GM12872 (cell line): ENCODE measurements at regions not wholly inside any gene's neighbourhood (a gene's known extent, or its start where the extent isn't known, plus 50 kb on each side); places are given as distances from the start of the nearest gene placed in this dataset.

Experiments
- TF ChIP-seq, protein P1 (sequence below): IDR thresholded peaks from 3 replicates; pipeline ENCODE4 v1.5.1; 2011; ENCODE audit warnings: low read depth, mild to moderate bottlenecking, low read length, moderate library complexity; ENCODE audit not compliant: insufficient read depth

- TF ChIP-seq, protein P1, sequence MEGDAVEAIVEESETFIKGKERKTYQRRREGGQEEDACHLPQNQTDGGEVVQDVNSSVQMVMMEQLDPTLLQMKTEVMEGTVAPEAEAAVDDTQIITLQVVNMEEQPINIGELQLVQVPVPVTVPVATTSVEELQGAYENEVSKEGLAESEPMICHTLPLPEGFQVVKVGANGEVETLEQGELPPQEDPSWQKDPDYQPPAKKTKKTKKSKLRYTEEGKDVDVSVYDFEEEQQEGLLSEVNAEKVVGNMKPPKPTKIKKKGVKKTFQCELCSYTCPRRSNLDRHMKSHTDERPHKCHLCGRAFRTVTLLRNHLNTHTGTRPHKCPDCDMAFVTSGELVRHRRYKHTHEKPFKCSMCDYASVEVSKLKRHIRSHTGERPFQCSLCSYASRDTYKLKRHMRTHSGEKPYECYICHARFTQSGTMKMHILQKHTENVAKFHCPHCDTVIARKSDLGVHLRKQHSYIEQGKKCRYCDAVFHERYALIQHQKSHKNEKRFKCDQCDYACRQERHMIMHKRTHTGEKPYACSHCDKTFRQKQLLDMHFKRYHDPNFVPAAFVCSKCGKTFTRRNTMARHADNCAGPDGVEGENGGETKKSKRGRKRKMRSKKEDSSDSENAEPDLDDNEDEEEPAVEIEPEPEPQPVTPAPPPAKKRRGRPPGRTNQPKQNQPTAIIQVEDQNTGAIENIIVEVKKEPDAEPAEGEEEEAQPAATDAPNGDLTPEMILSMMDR = no peak
Measured at GRCh38 chr13:91216928-91217700, 130.4 kb upstream of the MIR17HG start.

DNA sequence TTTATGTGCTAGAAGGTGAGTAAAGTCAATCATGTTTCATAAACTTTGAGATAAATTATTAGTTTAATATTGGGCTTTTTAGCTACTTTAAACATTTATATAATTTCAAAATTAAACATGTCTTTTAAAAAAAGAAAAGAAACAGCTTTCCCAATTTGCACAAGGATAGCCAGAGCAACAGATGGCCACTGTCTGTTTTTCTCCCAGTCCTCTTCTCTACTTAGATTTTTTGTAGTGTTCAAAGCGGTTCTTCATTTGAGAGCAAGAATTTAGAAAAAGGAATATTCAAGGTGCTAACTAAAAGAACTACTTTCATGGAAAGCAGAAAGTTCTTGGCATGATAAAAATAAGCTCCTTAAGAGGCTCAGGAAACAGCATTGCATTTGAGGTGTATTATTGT lies 128.3 kb upstream of the MIR17HG start:
- TF ChIP-seq, protein P1 = no peak

DNA sequence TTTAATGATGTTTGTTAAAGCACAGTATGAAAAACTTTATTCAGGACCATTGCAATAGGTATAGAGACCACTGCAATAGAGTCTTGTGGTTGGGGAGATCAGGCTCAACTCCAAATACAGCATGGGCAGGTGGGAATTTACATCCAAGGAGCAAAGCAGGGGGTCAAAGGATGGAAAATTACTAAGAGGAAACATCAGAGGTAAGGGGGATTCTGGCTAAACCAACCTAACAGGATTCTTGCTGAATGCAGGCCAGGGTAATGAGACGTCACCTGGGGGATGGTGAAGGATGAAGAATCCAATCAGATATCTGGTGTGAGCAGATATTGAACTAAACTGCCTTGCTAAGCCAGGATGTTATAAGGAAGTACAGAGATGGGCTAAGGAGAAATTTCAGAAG lies 126.6 kb upstream of the MIR17HG start:
- TF ChIP-seq, protein P1 = no peak

- TF ChIP-seq, protein P1 = no peak
Measured at GRCh38 chr13:91228108-91228507, 119.4 kb upstream of the MIR17HG start.

- TF ChIP-seq, protein P1 = no peak
Measured at GRCh38 chr13:91228940-91229339, 118.5 kb upstream of the MIR17HG start.

DNA sequence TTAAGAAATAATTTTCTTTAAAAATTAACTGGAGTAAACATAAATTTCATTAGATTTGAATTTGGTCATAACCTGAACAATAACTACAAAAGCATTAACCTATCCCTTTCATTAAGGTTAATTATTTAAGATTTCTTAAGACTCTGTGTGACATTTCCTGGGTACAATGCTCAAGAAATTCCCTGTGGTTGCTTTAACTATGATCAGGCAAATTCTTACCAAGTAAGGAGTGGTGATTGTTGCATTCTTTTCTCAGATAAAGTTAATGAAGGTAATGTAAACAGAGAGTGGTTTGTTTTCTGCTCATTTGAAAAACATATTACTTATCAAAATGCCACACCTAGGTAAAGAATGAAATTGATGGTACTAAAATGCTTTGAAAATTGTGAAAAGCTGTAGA lies 114.8 kb upstream of the MIR17HG start:
- TF ChIP-seq, protein P1 = no peak

GRCh38 chr13:91233291-91233690 lies 114.2 kb upstream of the MIR17HG start:
- TF ChIP-seq, protein P1 = no peak
